ENCODE measurements at regions not wholly inside any gene's neighbourhood (a gene's known extent, or its start where the extent isn't known, plus 50 kb on each side); places are given as distances from the start of the nearest gene placed in this dataset.

DNA sequence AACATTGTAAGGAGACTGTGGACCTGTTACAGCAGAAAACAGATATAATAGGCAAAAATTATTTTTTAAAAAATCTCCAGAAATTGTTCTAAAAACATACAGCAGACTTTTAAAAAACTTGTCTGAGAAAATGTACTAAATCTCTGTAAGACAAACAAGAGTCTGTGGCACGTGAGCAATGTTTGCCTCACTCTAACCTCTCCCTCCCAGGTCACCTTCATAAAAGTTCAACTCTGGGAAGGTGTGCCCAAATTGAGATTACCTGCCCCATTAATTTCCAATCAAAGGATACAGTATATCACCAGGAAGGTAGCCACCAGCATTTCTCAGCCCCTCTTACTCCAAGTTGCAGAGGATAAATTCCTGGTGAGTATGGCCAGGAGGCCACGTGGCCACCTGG is 992.7 kb downstream of the TMEM182 start:
- TF ChIP-seq, protein P1, sequence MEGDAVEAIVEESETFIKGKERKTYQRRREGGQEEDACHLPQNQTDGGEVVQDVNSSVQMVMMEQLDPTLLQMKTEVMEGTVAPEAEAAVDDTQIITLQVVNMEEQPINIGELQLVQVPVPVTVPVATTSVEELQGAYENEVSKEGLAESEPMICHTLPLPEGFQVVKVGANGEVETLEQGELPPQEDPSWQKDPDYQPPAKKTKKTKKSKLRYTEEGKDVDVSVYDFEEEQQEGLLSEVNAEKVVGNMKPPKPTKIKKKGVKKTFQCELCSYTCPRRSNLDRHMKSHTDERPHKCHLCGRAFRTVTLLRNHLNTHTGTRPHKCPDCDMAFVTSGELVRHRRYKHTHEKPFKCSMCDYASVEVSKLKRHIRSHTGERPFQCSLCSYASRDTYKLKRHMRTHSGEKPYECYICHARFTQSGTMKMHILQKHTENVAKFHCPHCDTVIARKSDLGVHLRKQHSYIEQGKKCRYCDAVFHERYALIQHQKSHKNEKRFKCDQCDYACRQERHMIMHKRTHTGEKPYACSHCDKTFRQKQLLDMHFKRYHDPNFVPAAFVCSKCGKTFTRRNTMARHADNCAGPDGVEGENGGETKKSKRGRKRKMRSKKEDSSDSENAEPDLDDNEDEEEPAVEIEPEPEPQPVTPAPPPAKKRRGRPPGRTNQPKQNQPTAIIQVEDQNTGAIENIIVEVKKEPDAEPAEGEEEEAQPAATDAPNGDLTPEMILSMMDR (IDR thresholded peaks at IDR 0.05; ENCODE audit: insufficient read depth, low read depth, low read length, missing control alignments), result no peak
- H3K4me3 ChIP-seq (ENCODE audit: low read depth, low read length), result no peak overlapping the region

DNA sequence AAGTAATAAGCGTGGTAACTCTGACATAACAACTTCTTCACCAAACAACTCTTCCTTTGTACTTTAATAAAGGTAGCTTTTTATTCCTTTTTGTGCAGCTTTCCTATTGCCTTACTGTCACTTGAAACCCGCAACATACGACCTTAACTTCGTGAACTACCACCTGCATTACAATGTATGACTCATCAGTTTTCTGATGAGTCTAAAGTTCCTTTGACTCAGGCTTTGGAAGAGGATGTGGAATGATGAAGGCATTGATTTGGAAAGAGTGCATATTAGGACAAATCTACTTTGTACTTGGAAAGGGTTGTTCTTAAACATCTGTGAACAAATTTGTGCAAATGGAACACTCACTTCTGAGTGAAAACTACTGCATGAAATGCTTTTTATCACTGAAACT is 1012.1 kb downstream of the TMEM182 start:
- no peak for DNase-seq (ENCODE audit: low read depth)
- TF ChIP-seq, protein P1 (IDR thresholded peaks at IDR 0.05; ENCODE audit: insufficient read depth, low read depth, low read length, missing control alignments), result no peak
- H3K4me3 ChIP-seq (ENCODE audit: low read depth, low read length), result no peak overlapping the region

More for the DNA sequence above, 992.7 kb downstream of the TMEM182 start:
- no peak for DNase-seq (ENCODE audit: low read depth)

DNA sequence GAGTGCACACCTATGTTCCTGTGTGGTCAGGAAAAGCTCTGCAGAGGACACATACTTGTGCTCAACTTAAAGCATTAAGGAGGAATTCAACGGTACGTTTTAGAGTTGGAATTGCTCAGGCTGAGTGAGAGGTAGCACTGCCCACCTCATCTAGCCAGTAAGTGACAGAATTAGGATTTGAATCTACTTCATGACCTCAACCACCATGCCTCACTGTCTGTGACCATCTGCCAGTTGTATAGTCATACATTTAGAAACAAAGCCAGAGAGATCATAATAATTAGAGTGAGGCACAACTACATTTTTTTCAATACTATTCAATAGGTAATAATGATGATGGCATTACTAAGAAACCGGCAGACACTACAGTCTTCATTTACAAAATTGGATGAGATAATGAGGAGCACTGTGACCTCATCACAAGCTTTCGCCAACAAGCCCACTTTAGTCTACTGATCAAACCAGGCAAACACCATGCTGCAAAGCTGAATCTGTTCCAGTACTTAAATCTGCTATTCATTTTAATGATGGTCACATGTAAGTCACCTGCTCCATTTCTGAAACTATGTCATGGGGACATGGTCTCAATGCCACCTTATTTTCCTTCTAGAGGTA is 1018.4 kb downstream of the TMEM182 start:
- DNase-seq (ENCODE audit: low read depth), result no peak
- no peak overlapping the region for H3K4me3 ChIP-seq (ENCODE audit: low read depth, low read length)
- TF ChIP-seq, protein P1 (IDR thresholded peaks at IDR 0.05; ENCODE audit: insufficient read depth, low read depth, low read length, missing control alignments), result no peak

DNA sequence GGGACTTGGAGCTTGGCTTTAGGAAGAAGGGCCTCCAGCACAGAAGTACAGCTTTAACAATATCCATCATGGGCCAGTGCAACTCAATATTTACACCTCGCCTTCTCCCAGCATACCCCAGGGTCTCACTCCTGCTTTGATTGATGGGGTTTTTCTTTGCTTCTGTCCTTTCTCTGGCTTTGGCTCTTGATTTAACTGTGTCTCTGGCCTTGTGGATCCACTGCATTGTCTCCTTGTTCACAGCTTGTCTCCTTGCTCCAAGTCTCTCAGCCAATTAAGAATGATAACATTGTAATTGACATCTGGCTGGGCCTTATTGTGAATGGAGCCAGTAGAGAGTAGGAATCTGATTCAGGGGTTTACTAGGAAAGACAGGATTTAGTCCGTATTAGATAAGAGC is 1019.5 kb downstream of the TMEM182 start:
- DNase-seq (ENCODE audit: low read depth), result no peak
- no peak overlapping the region for H3K4me3 ChIP-seq (ENCODE audit: low read depth, low read length)
- TF ChIP-seq, protein P1 (IDR thresholded peaks at IDR 0.05; ENCODE audit: insufficient read depth, low read depth, low read length, missing control alignments), result no peak

DNA sequence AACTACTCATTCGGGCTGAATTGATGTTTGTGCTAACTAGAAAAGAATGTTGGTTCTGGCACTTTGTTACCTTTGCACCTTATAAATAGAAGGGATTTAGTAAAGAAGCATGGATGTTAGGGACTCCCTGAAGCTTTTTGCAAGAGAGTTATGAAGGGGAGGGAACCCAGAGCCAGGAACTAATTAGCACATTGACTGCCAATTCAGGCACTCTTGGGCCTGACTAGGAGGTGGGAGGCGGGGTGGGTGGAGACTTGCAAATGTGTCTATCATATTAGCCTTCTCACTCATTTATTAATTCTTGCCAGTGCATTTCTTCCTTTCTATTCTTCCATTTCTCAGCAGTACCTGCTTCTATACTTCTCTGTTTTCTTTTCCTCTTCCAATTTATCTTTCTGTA is 1022.4 kb downstream of the TMEM182 start:
- DNase-seq (ENCODE audit: low read depth), result no peak
- H3K4me3 ChIP-seq (ENCODE audit: low read depth, low read length), result no peak overlapping the region
- TF ChIP-seq, protein P1 (IDR thresholded peaks at IDR 0.05; ENCODE audit: insufficient read depth, low read depth, low read length, missing control alignments), result no peak

DNA sequence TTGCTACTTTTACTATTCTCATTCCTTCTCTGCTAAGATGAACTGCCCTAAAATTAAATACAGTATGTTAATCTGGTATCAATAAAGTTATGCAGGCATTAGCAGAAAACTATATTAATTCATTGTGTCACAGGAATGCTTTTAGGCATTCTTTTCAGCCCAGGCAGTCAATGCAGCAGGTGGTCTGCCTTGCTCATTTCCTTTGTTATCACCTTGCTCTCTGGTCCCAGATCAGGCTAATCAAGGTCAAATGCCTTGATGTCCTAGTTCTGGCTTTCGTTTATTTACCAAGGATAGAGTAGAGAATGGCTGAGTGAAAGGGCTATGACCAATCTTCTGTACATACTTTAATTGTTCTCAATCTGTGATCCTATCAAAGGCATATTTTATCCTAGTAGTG is 1023.6 kb downstream of the TMEM182 start:
- TF ChIP-seq, protein P1 (IDR thresholded peaks at IDR 0.05; ENCODE audit: insufficient read depth, low read depth, low read length, missing control alignments), result no peak
- H3K4me3 ChIP-seq (ENCODE audit: low read depth, low read length), result no peak overlapping the region

DNA sequence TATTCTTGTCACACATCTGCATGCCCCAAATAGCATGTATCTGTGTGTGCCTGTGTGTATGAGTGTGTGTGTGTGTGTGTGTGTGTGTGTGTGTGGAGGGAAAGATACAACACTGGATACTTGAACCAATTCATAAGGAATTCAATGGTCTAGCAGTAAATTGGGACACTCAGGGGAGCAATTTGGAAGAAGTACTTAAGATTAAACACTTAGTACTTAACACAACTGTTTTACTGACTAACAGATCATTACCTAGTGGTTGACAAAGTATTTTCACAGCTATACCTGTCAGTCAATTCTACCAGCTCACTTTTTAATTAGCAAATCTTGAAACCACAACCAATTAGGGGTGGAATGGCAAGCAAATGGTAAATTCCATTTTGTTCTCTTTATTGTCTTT is 1024.1 kb downstream of the TMEM182 start:
- H3K4me3 ChIP-seq (ENCODE audit: low read depth, low read length), result no peak overlapping the region
- TF ChIP-seq, protein P1 (IDR thresholded peaks at IDR 0.05; ENCODE audit: insufficient read depth, low read depth, low read length, missing control alignments), result no peak
- DNase-seq (ENCODE audit: low read depth), result no peak

More for the DNA sequence above, 1023.6 kb downstream of the TMEM182 start:
- DNase-seq (ENCODE audit: low read depth), result no peak
